ENCODE measurements at regions not wholly inside any gene's neighbourhood (a gene's known extent, or its start where the extent isn't known, plus 50 kb on each side); places are given as distances from the start of the nearest gene placed in this dataset.

DNA sequence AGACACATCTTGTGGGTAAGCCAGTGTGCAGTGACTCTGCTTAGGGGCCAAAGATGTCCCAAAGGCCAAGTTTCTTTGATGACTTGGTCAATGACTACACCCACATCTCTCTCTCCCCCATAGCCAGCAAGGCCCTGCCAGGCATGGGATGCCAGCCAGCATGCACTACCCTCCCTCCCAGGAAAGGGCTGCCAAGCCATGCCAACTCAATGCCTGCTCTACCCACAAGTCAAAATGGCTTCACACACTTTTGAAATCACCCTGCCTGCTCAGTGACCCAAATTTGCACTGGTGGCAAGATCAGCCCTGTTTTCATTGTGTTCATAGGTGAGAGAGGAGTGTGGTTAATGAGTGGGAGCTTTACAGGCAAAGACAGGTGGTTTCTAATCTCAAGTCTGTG is 112.5 kb downstream of the MATN1 start:
- TF ChIP-seq POLR2AphosphoS5 (IDR thresholded peaks at IDR 0.05; ENCODE audit: low read depth, low read length) (no peak), POLR2A (IDR thresholded peaks at IDR 0.05; ENCODE audit: low read depth, low read length) (no peak)
